Pancreas (tissue), 10 donors: ENCODE measurements at regions not wholly inside any gene's neighbourhood (a gene's known extent, or its start where the extent isn't known, plus 50 kb on each side); places are given as distances from the start of the nearest gene placed in this dataset.

Source experiments
- ATAC-seq, 4 donors: fragments of 200-7000 bp; cut with Tn5 transposase; one replicate each; pipeline versions ENCODE4 v1.8.0 to v1.9.1; 2020; ENCODE audit warnings: mild to moderate bottlenecking in 4 of 4, moderate library complexity in 4 of 4
- DNase-seq, 6 donors: peaks; one replicate each; pipeline ENCODE4 v3.0.0-alpha.2; 2020
- FAIRE-seq: peaks from 2 replicates; lab custom pipeline; 2012; peaks lifted over from hg19 to GRCh38; lab: Jason Lieb, UNC
- H3K27ac ChIP-seq, 4 donors: fragments of 200-600 bp; sonication (generic); 1 replicate in 3 of 4; 2 replicates in 1 of 4; pipeline versions ENCODE4 v1.5.0 to v1.8.0; 2020
- H3K27me3 ChIP-seq, 4 donors: fragments of 200-600 bp; one replicate each; pipeline ENCODE4 v1.8.0; 2021
- H3K36me3 ChIP-seq, 3 donors: fragments of 200-600 bp; sonication (generic) in 1 of 3; one replicate each; pipeline versions ENCODE4 v1.5.0 to v1.8.0; 2020 to 2021
- H3K4me1 ChIP-seq, 3 donors: fragments of 200-600 bp; one replicate each; pipeline ENCODE4 v1.8.0; 2021
- H3K4me3 ChIP-seq, 4 donors: fragments of 200-600 bp; sonication (generic) in 2 of 4; one replicate each; pipeline versions ENCODE4 v1.5.0 to v1.8.0; 2020 to 2021
- H3K9me3 ChIP-seq, 4 donors: fragments of 200-600 bp; one replicate each; pipeline ENCODE4 v1.8.0; 2021
- whole genome bisulfite sequencing, 2 donors: extraction: QIAGEN DNeasy Blood & Tissue Kit; methylation state at CpG; one replicate each; pipeline ENCODE4 v1.1.7; 2013; 5-methylcytosine and 5-hydroxymethylcytosine counted together
- intact Hi-C, 3 donors: fragments of 100-400 bp; cut with DNase I; formaldehyde crosslinking; loops; one replicate each; pipeline versions ENCODE4 v1.11.1 to v1.14.2; 2022
- TF ChIP-seq, protein P1 (sequence below), 4 donors: fragments of 200-600 bp; sonication (generic) in 3 of 4; IDR thresholded peaks; one replicate each; pipeline versions ENCODE4 v1.5.0 to v1.8.0; 2021; ENCODE audit warnings: antibody characterized with exemption in 4 of 4
- donor health status: healthy with polysubstance abuse.
- donor health status: DM: no; HTN: no; CAD: no; lungs with moderate emphysema.
- donor health status: DM: no; HTN: no; CAD: no.
- donor health status: control.
- donor health status: control.
- donor health status: Bipolar disorder and iron deficiency.
- donor health status: DM: yes; HTN: yes; CAD: no.
- donor health status: DM: no; HTN: no; CAD: no.
- donor health status: DM: no; HTN: no; CAD: no.
- donor health status: DM: yes; HTN: yes; CAD: no.

DNA sequence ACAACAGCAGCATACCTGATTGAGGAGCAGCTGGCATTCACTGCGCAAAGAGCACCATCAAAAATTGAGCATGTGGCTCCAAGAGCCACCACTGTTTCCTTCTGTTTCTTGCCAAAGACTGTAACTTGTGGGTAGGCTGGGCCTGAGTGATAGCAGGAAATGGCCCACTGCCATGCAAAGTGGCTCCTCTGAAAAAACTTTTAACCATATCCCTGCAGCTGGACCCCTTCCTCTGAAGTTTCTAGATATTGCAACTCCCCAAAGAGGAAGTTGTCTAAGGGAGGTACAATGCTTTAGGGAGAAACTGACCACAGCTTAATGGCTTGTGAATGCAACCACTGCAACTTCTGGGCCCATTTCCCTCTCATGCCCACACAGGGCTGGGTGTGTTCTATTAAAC is 355.4 kb upstream of the PDE4D start:
- WGBS, 2 donors, result 88 to 96% methylated on average over 1 of the region's 1 CpG
- no peaks in the 10 kb centered on the region for H3K27me3 ChIP-seq
- no peaks in the 10 kb centered on the region for H3K9me3 ChIP-seq
- DNase-seq, result peak in 1 of 6 donors; percentile 26
- intact Hi-C loops, result no loop called here
- no peaks in the 10 kb centered on the region for H3K4me1 ChIP-seq
- FAIRE-seq, result no peak
- peak in 2 of 4 donors; percentile 45 to 66 for ATAC-seq
- H3K4me3 ChIP-seq, result no peak overlapping the region
- no peak overlapping the region for H3K27ac ChIP-seq
- TF ChIP-seq, protein P1, sequence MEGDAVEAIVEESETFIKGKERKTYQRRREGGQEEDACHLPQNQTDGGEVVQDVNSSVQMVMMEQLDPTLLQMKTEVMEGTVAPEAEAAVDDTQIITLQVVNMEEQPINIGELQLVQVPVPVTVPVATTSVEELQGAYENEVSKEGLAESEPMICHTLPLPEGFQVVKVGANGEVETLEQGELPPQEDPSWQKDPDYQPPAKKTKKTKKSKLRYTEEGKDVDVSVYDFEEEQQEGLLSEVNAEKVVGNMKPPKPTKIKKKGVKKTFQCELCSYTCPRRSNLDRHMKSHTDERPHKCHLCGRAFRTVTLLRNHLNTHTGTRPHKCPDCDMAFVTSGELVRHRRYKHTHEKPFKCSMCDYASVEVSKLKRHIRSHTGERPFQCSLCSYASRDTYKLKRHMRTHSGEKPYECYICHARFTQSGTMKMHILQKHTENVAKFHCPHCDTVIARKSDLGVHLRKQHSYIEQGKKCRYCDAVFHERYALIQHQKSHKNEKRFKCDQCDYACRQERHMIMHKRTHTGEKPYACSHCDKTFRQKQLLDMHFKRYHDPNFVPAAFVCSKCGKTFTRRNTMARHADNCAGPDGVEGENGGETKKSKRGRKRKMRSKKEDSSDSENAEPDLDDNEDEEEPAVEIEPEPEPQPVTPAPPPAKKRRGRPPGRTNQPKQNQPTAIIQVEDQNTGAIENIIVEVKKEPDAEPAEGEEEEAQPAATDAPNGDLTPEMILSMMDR (IDR thresholded peaks at IDR 0.05), result no peak
- H3K36me3 ChIP-seq, result no peaks in the 10 kb centered on the region

DNA sequence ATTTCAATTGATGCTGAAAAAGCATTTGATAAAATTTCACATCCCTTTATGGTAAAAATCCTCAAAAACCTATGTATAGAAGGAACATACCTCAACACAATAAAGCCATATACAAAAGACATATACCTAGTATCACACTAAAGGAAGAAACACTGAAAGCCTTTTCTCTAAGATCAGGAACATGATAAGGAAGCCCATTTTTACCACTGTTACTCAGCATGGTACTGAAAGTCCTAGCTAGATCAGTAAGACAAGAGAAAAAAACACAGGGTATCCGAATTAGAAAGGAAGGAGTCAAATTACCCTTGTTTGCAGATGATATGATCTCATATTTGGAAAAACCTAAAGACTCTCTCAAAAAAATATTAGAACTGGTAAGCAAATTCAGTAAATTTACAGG is 350.2 kb upstream of the PDE4D start:
- ATAC-seq (no peak), DNase-seq (no peak), FAIRE-seq (no peak)
- H3K27ac ChIP-seq, result no peak overlapping the region
- no peaks in the 10 kb centered on the region for H3K27me3 ChIP-seq
- no peaks in the 10 kb centered on the region for H3K4me1 ChIP-seq
- no peak overlapping the region for H3K4me3 ChIP-seq
- H3K36me3 ChIP-seq, result no peaks in the 10 kb centered on the region
- no peaks in the 10 kb centered on the region for H3K9me3 ChIP-seq
- TF ChIP-seq, protein P1 (IDR thresholded peaks at IDR 0.05), result no peak
- intact Hi-C loops, result no loop called here
- WGBS, 2 donors, result 43 to 68% methylated on average over 1 of the region's 1 CpG

DNA sequence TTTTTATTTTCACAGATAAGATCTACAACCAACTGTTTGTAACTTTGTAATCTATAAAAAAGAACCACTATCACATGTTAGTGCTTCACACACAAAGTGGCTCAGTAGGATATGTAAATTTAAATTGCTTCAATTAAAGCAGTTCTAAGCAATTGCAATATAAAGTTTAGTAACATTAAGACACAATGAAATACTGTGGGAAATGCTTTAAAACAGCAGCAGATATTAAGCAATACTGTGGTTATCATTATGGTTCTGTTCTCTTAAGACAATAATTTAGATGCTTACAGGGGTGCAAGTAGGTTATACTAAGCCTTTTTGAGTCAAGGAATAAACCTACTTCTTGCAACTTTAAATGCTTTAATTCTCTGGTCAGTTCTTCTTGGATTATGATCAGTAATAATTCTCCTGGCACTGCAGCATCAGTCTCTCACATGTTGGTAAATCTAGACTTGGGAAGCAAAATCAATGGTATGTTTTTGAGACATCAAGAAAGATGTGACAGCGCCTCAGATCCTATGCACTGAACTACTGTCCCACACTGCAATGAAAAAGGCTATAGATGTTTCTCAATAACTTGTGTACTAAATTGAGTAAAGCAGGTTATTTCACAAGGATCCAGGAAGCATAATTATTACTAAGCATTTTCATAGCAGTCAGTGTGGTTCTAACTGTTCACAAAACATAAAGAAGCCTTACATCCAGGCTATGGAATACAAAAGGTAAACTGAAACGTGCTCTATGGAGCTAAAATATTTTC is 338.7 kb upstream of the PDE4D start:
- Histone ChIP-seq H3K4me3 (no peak overlapping the region), H3K27ac (no peak overlapping the region), H3K27me3 (no peaks in the 10 kb centered on the region), H3K9me3 (no peaks in the 10 kb centered on the region), H3K4me1 (no peaks in the 10 kb centered on the region), H3K36me3 (no peaks in the 10 kb centered on the region)
- 80% methylated on average over 2 of the region's 2 CpGs for WGBS, 2 donors
- intact Hi-C loops, result no loop called here
- TF ChIP-seq, protein P1 (IDR thresholded peaks at IDR 0.05), result no peak
- ATAC-seq (no peak), DNase-seq (no peak), FAIRE-seq (no peak)

DNA sequence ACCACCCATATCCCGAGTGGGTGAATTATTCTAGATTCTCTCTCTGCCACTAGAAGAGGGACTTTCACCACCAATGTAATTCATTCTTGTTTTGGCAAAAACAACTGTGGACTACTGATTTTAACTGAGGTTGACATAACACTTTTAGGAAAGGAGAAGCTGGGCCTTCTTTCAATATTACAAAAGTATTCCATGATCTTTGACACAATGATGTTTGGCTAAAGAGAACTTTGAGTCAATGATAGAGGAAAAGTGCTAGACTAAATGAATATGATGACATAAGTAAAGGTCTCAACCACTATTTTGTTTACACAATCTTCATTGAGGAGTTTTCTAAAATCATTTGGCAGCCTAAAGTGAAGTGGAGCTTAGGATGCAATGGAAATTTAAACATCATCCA is 336.9 kb upstream of the PDE4D start:
- Histone ChIP-seq H3K27me3 (no peaks in the 10 kb centered on the region), H3K36me3 (no peaks in the 10 kb centered on the region), H3K27ac (no peak overlapping the region), H3K4me3 (no peak overlapping the region), H3K4me1 (peaks cover 0 to 5% (median 0%) of the 10 kb centered on the region in 3 donors), H3K9me3 (no peaks in the 10 kb centered on the region)
- no peak for DNase-seq
- WGBS, 2 donors, result 89 to 97% methylated on average over 1 of the region's 1 CpG
- intact Hi-C loops, result no loop called here
- TF ChIP-seq, protein P1 (IDR thresholded peaks at IDR 0.05), result no peak
- no peak for ATAC-seq
- no peak for FAIRE-seq

DNA sequence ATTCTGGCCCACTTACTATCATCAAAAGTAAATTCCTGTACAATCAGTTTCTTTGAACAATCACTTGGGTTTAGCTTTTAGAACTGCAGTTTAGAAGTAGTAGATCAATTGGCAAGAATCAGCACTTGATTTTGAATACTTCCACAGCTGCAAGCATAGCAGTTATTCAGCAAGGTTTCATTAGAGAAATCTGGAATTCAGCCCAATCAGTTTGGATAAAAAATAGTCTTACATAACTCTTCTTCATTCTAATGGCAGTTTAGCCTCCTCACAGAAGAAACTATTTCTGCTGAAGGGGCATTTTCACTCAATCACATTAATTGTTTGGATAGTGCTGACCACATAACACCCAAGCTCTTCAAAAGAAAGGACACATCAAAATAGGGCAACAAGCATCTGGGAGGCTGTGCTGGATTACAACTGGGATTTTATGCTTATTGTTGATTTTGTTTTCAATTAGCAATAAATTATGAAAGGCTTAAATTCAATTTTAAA is 336.2 kb upstream of the PDE4D start:
- intact Hi-C loops, result no loop called here
- Histone ChIP-seq H3K9me3 (no peaks in the 10 kb centered on the region), H3K27ac (no peak overlapping the region), H3K27me3 (no peaks in the 10 kb centered on the region), H3K36me3 (no peaks in the 10 kb centered on the region), H3K4me1 (peaks cover 0 to 5% (median 0%) of the 10 kb centered on the region in 3 donors), H3K4me3 (no peak overlapping the region)
- FAIRE-seq, result no peak
- no peak for DNase-seq
- ATAC-seq, result no peak
- TF ChIP-seq, protein P1 (IDR thresholded peaks at IDR 0.05), result no peak
